NCI-H2029 (cell line): ENCODE measurements at regions not wholly inside any gene's neighbourhood (a gene's known extent, or its start where the extent isn't known, plus 50 kb on each side); places are given as distances from the start of the nearest gene placed in this dataset.

ENCODE experiments used
- DNase-seq: peaks from one replicate; lab custom pipeline; 2025; lab: John Stamatoyannopoulos, UW

GRCh38 chr14:44297437-44297836 lies 209.6 kb downstream of the FSCB start:
- no peak for DNase-seq

DNA sequence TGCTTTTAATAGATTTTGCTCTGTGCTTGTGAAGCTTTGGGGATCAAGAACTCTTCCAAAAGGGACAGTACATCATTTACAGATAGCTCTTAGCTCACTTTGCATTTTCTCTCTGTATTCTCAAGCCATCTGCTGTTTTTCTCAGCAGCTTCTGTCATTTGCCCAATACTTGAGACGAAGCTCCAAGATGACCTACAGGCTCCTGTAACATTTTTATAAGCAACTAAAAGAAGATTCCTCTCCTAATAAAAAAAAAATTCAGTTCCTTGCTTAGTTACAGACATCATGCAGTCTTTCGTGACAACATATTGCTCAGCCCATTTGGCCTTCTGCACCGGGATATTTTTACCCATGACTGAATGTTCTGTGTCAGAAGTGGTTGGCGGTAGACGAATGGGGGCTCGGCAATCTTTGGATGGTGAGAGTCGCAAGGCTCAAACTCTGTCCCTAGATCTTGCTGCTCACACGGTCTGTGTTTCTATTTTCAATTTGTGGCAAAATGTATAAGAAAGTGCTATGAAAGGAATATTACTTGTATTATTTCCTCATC lies 215.6 kb downstream of the FSCB start:
- DNase-seq, result no peak

GRCh38 chr14:44287858-44288257 lies 219.2 kb downstream of the FSCB start:
- no peak for DNase-seq

- DNase-seq, result no peak
Observed at GRCh38 chr14:44286201-44286600, 220.9 kb downstream of the FSCB start.

DNA sequence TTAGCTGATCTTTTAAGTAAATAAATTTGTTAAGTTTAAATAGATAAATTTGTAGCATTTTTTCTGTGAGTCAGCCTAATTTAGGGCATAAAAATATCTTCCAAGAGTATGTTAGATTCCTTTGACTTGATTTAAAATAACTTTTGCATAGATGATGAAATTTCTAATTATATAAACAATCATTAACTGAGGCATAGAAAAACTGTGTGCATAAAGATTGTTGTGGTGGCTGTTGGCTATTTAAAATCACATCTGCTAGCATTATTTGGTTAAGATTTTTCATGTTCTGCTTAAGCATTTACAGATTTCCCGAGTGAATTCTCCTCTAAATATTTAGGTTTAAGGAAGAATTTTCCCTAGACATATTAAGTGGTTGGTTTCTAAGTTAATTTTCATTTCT lies 223.2 kb downstream of the FSCB start:
- DNase-seq, result no peak

- no peak for DNase-seq
Observed at GRCh38 chr14:44279357-44279756, 227.7 kb downstream of the FSCB start.

DNA sequence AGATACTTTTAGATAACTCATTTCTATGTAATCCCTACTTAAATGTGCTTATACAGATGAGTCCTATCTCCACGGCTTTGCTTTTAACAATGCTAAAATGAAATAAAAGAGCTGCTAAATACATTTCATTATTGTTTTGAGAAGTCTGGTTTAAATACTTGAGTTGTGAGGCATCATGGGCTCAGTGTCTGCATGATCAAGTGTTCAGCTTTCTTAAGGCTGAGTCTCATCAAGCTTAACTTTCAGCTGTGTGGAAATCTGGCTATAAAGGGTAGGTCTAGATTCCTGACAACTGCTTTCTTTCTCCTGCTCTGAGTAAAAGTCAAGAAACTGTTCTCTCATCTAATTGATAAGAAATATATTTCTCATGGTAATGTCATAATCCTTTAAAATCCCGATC lies 235.4 kb downstream of the FSCB start:
- DNase-seq, result no peak

GRCh38 chr14:44271006-44271405 lies 236.1 kb downstream of the FSCB start:
- no peak for DNase-seq

- no peak for DNase-seq
Observed at GRCh38 chr14:44265246-44265645, 241.8 kb downstream of the FSCB start.

DNA sequence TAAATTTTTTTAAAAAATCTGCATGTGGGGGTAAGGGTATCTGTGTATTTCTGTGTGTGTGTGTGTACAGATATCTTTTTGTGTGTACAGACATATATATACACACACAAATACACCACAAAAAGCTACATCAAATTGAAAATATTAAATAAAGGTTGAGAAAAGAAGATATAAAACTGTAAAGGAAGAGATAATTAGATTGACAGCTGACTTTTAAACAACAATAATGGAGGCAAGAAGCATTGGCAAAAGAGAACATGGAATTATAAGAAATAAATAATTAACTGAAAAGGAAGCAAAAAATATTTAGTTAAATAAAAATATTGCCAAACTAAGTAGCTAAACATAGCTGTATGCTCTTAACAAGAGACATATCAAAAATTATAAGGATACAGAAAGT lies 291.4 kb downstream of the FSCB start:
- no peak for DNase-seq

DNA sequence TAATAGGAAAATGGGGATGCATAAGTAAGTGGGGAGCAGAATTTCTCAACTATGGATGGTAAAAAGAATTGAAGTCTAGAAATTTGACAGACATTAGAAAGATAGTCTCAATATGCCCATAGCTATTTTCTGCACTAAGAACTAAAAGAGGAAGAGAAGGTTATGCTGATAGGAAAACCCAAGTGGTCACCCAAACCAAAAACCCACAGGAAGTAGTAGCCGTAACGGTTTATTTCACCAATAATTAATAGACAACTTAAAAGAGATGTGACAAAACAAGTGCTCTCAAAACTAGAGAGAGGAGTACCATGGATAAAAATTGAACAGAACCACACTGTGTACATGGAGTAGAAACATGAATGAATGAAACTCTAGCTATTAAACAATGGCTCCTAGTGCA lies 295.4 kb downstream of the FSCB start:
- DNase-seq, result no peak

DNA sequence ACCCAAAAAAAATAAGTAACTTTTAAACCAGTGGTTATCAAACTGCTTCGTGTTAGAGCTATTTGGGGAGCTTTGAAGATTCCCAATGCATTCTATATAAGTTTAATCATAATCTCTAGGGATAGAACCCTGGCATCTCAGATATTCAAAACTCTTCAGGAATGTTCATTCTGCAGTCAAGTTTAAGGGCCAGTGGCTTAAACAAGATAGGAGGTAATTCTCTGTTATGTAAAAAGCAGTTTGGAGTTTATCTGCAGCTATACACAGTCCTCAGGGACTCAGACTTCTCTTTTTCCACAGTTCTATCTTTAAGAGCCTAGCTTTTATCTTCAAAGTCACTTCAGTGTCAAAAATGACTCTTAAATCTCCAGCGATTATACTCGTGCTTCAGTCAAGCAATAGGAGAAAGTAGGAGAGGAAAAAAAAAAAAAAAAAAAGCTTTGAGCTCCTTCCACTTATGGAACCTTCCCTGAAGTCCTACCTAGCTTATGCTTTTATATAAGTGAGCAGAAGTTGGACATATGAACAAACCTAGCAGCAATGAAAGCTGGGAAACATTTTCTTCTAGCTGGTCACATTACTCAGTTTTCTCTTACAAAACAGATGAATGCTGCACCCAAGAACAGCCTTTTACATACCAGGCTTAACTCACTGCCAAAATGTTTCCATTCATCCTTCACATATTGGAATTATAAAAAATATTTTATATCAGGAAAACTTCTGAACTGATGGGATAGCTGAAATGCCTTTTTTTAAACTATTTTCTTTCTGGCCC lies 302.8 kb downstream of the FSCB start:
- DNase-seq, result no peak

GRCh38 chr14:44180975-44181374 lies 326.1 kb downstream of the FSCB start:
- no peak for DNase-seq

DNA sequence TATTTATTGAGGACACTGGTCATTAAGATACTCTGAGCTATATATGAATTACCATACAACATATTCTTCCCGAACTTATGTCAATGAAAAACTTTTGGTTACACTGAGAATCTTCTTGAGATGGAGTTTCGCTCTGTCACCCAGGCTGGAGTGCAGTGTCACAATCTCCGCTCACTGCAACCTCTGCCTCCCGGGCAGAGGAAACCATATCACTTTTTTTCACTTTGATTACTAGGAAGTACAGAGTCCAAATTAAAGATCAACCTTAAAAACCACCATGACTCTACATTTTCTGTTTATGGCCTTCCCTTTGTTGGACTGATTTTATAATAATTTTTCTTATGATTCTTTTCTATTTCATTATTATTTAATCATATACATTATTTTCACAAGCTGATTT lies 336.5 kb downstream of the FSCB start:
- no peak for DNase-seq

- no peak for DNase-seq
Observed at GRCh38 chr14:44170101-44170500, 337.0 kb downstream of the FSCB start.

- DNase-seq, result no peak
Observed at GRCh38 chr14:44168566-44168965, 338.5 kb downstream of the FSCB start.

DNA sequence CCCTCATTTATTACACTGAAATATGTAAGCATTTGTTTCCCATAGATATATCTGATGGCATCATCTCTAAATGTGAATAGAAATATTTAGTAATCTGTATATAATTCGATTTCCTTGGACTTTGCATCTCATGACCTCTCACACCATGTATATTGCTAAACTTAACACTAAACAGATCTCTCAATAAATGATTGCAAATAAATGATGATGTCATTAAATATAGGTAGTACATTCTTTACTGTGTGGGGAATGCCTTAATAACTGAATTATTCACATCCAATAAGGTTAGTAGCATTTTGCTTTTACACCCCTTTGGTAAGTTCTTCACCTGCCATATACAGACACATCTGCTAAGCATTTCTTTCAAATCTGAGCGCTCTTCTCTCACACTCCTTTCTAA lies 340.5 kb downstream of the FSCB start:
- DNase-seq, result no peak

DNA sequence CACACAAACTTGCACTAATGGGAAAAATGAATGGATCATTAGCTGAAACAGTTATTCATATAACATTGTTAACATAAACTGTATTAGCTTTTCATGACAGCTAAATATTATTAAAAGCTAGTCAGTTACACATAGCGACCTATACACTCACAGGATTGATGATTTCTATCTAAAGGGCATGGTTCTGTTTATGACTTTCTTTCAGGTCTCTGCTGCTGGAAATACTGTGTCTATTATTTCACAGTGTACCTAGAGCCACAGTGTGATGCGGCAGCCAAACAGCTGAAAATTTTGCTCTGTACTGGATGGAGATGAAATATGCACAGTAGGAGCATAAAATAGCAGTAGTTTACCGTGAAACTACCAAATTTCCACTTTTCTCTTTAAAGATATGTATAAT lies 341.1 kb downstream of the FSCB start:
- DNase-seq, result no peak

GRCh38 chr14:44165286-44165685 lies 341.8 kb downstream of the FSCB start:
- DNase-seq, result no peak

DNA sequence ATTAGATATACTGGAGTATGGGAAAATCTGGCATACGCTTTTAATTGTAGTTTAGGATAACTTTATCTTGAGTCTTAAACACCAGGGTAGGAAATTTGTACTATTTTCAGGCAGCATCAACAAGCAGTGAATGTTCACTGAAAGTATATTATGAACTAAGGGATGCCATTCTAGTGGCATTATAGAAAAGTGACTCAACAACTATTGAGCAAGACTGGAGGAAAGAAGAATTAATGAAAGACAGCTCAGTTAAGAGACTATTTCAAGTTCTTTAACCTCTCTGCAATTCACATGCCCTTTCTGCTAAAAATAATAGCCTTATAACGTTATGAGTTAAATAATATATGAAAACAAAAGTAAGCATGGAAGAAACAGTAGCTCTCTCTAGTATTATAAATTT lies 343.1 kb downstream of the FSCB start:
- DNase-seq, result no peak

DNA sequence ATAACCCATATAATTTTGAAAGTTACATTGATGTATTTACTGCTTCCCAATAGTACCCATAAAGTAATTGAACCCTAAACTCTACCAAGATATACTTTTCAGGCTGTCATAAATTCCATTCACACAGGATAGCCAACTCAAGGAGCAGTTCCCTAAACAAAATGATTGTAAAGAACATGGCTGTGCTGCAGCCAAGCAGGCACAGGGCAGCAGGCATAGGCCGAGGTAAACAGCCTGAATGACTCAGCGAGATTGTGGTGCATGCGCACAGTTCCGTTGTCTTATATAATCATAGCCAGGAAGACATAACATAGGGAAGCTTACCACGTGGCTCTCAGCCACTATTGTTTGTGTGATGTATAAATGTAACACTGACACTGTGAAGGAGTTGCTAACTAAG lies 344.9 kb downstream of the FSCB start:
- DNase-seq, result no peak

GRCh38 chr14:44154874-44155273 lies 352.2 kb downstream of the FSCB start:
- peak; percentile 99 for DNase-seq

DNA sequence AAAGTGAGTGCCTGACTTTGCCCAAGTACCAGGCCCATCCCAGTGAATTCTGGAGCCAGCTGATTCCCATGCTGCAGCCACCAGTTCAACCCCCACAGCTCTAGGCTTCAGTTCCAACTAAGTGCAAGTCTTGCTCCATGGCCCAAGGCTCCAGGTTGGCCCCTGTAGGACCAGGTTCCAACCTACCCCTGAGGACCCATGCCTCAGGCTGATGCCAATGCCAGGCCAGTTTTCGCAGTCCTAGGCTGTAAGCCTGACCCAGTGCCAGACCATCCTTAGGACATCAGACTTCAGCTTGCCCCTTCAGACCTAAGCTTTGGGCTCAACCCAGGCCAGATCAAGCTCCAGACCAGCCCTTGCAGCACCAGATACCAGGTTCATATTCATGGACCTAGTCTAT lies 352.6 kb downstream of the FSCB start:
- DNase-seq, result no peak

GRCh38 chr14:44151130-44151820 lies 355.8 kb downstream of the FSCB start:
- DNase-seq, result no peak
